CD4-positive, CD25-positive, alpha-beta regulatory T cell (primary cell): ENCODE measurements at regions not wholly inside any gene's neighbourhood (a gene's known extent, or its start where the extent isn't known, plus 50 kb on each side); places are given as distances from the start of the nearest gene placed in this dataset.
A peak's percentile ranks its signal among the peaks of the same experiment; 100 is the strongest.

ENCODE experiments used
- ATAC-seq, 2 donors: fragments of 150-1000 bp; cut with Tn5 transposase; one replicate each; pipeline ENCODE4 v1.10.0; 2021; ENCODE audit warnings: low read depth in 2 of 2, moderate number of reproducible peaks in 2 of 2, moderate library complexity in 1 of 2
- DNase-seq, 3 donors: peaks; one replicate each; pipeline versions ENCODE4 v3.0.0 to v3.0.0-alpha.2; 2012 to 2022; ENCODE audit warnings: mixed read lengths in 1 of 3
- H3K27ac ChIP-seq: one replicate; pipeline ENCODE4 v1.7.0; 2013; ENCODE audit warnings: mild to moderate bottlenecking, low read length; ENCODE audit not compliant: insufficient read depth, poor library complexity, severe bottlenecking
- H3K27me3 ChIP-seq: one replicate; pipeline ENCODE4 v1.7.0; 2013; ENCODE audit warnings: low read length; ENCODE audit not compliant: control insufficient read depth, insufficient read depth
- H3K36me3 ChIP-seq: one replicate; pipeline ENCODE4 v1.7.0; 2013; ENCODE audit warnings: mild to moderate bottlenecking, low read length, moderate library complexity; ENCODE audit not compliant: control insufficient read depth, insufficient read depth
- H3K4me1 ChIP-seq: 2 replicates; pipeline ENCODE4 v1.7.0; 2013; ENCODE audit warnings: mild to moderate bottlenecking, low read length; ENCODE audit not compliant: insufficient read depth, control insufficient read depth, poor library complexity, severe bottlenecking
- H3K4me3 ChIP-seq: one replicate; pipeline ENCODE4 v1.7.0; 2013; ENCODE audit warnings: low read depth, mild to moderate bottlenecking, low read length, moderate library complexity
- H3K9me3 ChIP-seq, 2 experiments: 1 replicate in 1 of 2; 2 replicates in 1 of 2; pipeline ENCODE4 v1.7.0; 2013; ENCODE audit warnings: low read length in 2 of 2, mild to moderate bottlenecking in 1 of 2, moderate library complexity in 1 of 2; ENCODE audit not compliant: control insufficient read depth in 2 of 2
- H3K27ac Mint-ChIP-seq, 3 donors: one replicate each; pipeline ENCODE4 v1.8.0; 2020 to 2022; ENCODE audit warnings: mild to moderate bottlenecking in 3 of 3, mixed read lengths in 3 of 3, moderate library complexity in 2 of 3
- H3K27me3 Mint-ChIP-seq: one replicate; pipeline ENCODE4 v1.8.0; 2022; ENCODE audit warnings: mild to moderate bottlenecking, mixed read lengths
- H3K36me3 Mint-ChIP-seq: one replicate; pipeline ENCODE4 v1.8.0; 2020; ENCODE audit warnings: mixed read lengths
- H3K4me1 Mint-ChIP-seq, 4 donors: one replicate each; pipeline ENCODE4 v1.8.0; 2020 to 2022; ENCODE audit warnings: mixed read lengths in 4 of 4, mild to moderate bottlenecking in 1 of 4
- H3K4me3 Mint-ChIP-seq, 4 donors: one replicate each; pipeline ENCODE4 v1.8.0; 2020 to 2022; ENCODE audit warnings: mild to moderate bottlenecking in 4 of 4, mixed read lengths in 4 of 4, moderate library complexity in 3 of 4
- H3K9me3 Mint-ChIP-seq, 7 donors: one replicate each; pipeline ENCODE4 v1.8.0; 2020 to 2022; ENCODE audit warnings: mixed read lengths in 7 of 7, mild to moderate bottlenecking in 3 of 7, moderate library complexity in 2 of 7

DNA sequence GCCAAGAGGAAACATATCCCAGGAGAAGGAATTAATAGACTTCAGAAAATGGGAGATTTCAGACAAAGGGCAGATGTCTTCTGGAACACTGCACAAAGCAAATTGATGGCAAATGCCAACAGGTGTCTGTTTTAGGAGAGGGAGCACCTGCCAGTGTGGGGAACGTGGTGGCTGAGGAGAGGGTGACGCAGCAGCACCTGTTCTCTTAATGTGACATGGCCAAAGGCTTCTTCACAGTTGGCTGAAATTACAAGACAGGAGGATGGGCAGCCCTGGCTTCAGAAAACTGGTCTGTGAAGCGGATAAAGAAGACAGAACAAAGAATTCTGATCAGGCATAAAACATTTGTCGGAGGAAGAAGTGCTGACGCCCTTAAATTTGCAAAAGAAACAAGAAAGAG, 178.7 kb upstream of the RUNX1 start:
- peak overlapping the region in 3 of 4 donors; percentile 55 to 78 (median 69) for H3K4me3 Mint-ChIP-seq
- H3K9me3 ChIP-seq = no peaks in the 10 kb centered on the region
- no peak for ATAC-seq
- peak overlapping the region; percentile 55 for H3K27ac ChIP-seq
- no peaks in the 10 kb centered on the region for H3K36me3 ChIP-seq
- H3K36me3 Mint-ChIP-seq = no peaks in the 10 kb centered on the region
- no peak for DNase-seq
- H3K4me3 ChIP-seq = peak overlapping the region; percentile 82
- peaks cover 0 to 1% (median 0%) of the 10 kb centered on the region in 7 donors for H3K9me3 Mint-ChIP-seq
- H3K4me1 Mint-ChIP-seq = peaks cover 21 to 35% (median 23%) of the 10 kb centered on the region in 4 donors
- peak overlapping the region; percentile 80 to 99 (median 86) for H3K27ac Mint-ChIP-seq
- H3K27me3 ChIP-seq = no peaks in the 10 kb centered on the region
- peaks cover under 1% of the 10 kb centered on the region for H3K27me3 Mint-ChIP-seq
- H3K4me1 ChIP-seq = peaks cover 28% of the 10 kb centered on the region

GRCh38 chr21:35226968-35227744, 178.1 kb upstream of the RUNX1 start:
- no peaks in the 10 kb centered on the region for H3K36me3 Mint-ChIP-seq
- ATAC-seq (peak; percentile 94 to 95), DNase-seq (peak; percentile 35 to 94 (median 76))
- no peaks in the 10 kb centered on the region for H3K27me3 ChIP-seq
- peaks cover 34% of the 10 kb centered on the region for H3K4me1 ChIP-seq
- H3K9me3 ChIP-seq = no peaks in the 10 kb centered on the region
- peaks cover 4% of the 10 kb centered on the region for H3K27me3 Mint-ChIP-seq
- peaks cover 27 to 41% (median 29%) of the 10 kb centered on the region in 4 donors for H3K4me1 Mint-ChIP-seq
- H3K4me3 Mint-ChIP-seq = peak overlapping the region; percentile 1 to 78 (median 62)
- peak overlapping the region; percentile 55 for H3K27ac ChIP-seq
- H3K9me3 Mint-ChIP-seq = peaks cover 0 to 1% (median 0%) of the 10 kb centered on the region in 7 donors
- H3K36me3 ChIP-seq = no peaks in the 10 kb centered on the region
- peak overlapping the region; percentile 82 for H3K4me3 ChIP-seq
- peak overlapping the region; percentile 80 to 99 (median 86) for H3K27ac Mint-ChIP-seq

DNA sequence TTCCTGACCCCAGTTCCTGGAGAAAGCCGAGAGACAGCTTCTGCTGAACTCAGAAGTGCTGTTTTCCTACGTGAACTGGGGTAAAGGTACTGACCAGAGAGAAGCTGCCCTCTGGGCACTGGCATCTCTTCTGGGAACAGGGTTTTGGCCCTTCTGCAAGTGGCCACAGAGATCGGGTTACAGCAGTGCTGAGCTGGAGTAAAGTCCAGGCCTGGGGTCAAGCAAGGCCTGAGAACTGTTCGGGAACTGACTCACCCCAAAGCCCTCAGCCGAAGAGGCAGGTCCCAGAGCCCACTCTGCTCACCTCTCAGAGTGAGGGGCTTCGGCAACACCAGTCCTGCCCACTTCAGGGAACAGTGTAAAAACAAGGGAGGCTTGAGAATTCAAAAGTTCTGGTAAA, 177.2 kb upstream of the RUNX1 start:
- Histone ChIP-seq H3K9me3 (no peaks in the 10 kb centered on the region), H3K27me3 (no peaks in the 10 kb centered on the region), H3K4me1 (peaks cover 37% of the 10 kb centered on the region), H3K36me3 (no peaks in the 10 kb centered on the region), H3K4me3 (peak overlapping the region; percentile 82), H3K27ac (peak overlapping the region; percentile 55)
- H3K27me3 Mint-ChIP-seq = peaks cover 4% of the 10 kb centered on the region
- H3K9me3 Mint-ChIP-seq = peaks cover 0 to 1% (median 0%) of the 10 kb centered on the region in 7 donors
- peak overlapping the region in 1 of 3 donors; percentile 86 for H3K27ac Mint-ChIP-seq
- H3K36me3 Mint-ChIP-seq = no peaks in the 10 kb centered on the region
- DNase-seq (no peak), ATAC-seq (no peak)
- H3K4me3 Mint-ChIP-seq = peak overlapping the region in 1 of 4 donors; percentile 55
- H3K4me1 Mint-ChIP-seq = peaks cover 31 to 47% (median 33%) of the 10 kb centered on the region in 4 donors

DNA sequence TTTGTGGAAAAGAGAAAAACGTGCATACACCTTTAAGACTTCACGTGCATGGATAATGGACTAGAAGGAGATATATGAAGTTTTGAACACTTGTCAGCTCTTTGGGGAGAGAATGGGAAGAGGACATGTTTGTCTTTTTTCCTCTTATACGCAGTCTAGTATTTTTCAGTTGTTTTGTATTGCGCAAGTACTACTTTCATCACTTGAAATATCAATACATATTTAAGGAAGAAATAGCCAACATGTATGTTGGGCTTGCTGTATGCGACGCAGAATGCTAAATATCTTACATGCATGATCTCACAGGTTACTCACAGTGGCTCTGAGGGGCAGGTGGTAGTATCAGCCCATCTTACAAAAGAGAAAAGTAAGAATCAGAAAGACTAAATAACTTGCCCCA, 176.5 kb upstream of the RUNX1 start:
- no peaks in the 10 kb centered on the region for H3K36me3 ChIP-seq
- no peak overlapping the region for H3K4me3 Mint-ChIP-seq
- peaks cover 33 to 47% (median 34%) of the 10 kb centered on the region in 4 donors for H3K4me1 Mint-ChIP-seq
- DNase-seq = no peak
- peaks cover 37% of the 10 kb centered on the region for H3K4me1 ChIP-seq
- no peak overlapping the region for H3K27ac ChIP-seq
- ATAC-seq = no peak
- peaks cover 4% of the 10 kb centered on the region for H3K27me3 Mint-ChIP-seq
- H3K27ac Mint-ChIP-seq = no peak overlapping the region
- H3K9me3 Mint-ChIP-seq = peaks cover 0 to 1% (median 0%) of the 10 kb centered on the region in 7 donors
- H3K9me3 ChIP-seq = no peaks in the 10 kb centered on the region
- no peaks in the 10 kb centered on the region for H3K27me3 ChIP-seq
- H3K4me3 ChIP-seq = no peak overlapping the region
- no peaks in the 10 kb centered on the region for H3K36me3 Mint-ChIP-seq

DNA sequence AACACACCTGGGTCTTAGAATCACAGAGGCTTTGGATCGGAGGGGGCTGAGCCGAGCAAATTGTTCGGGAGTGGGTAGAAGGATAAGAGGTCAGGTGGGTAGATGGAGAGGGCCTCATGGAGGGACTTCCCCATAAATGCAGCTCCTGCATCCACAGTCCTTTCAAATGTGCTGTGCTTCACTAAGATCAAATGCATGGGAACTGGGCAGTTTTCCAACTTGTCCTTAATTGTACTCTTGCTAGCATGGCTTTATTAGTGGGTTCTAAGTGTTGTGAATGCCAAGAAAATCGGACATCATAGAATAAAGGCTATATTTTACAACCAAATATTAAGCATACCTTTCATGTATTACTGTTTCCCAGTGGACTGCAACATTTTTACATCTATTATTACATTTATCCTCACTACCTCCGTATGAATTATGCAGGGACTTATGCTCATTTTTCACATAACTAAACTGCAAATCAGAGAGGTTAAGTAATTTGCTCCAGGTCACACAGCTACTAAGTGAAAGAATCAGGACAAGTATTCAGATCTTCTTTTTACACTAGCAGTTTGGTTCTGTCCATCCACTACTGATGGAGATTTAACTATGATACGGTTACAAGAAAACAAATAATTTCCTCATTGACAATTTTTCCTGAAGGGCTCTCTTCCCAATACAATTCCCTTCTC, 174.5 kb upstream of the RUNX1 start:
- ATAC-seq (no peak), DNase-seq (no peak)
- H3K4me1 Mint-ChIP-seq = peaks cover 33 to 47% (median 36%) of the 10 kb centered on the region in 4 donors
- no peaks in the 10 kb centered on the region for H3K36me3 Mint-ChIP-seq
- Histone ChIP-seq H3K9me3 (no peaks in the 10 kb centered on the region), H3K27ac (no peak overlapping the region), H3K27me3 (no peaks in the 10 kb centered on the region), H3K4me3 (no peak overlapping the region), H3K4me1 (peaks cover 37% of the 10 kb centered on the region), H3K36me3 (no peaks in the 10 kb centered on the region)
- H3K27me3 Mint-ChIP-seq = peaks cover 9% of the 10 kb centered on the region
- peak overlapping the region in 1 of 3 donors; percentile 43 for H3K27ac Mint-ChIP-seq
- H3K4me3 Mint-ChIP-seq = no peak overlapping the region
- peaks cover 0 to 1% (median 0%) of the 10 kb centered on the region in 7 donors for H3K9me3 Mint-ChIP-seq

DNA sequence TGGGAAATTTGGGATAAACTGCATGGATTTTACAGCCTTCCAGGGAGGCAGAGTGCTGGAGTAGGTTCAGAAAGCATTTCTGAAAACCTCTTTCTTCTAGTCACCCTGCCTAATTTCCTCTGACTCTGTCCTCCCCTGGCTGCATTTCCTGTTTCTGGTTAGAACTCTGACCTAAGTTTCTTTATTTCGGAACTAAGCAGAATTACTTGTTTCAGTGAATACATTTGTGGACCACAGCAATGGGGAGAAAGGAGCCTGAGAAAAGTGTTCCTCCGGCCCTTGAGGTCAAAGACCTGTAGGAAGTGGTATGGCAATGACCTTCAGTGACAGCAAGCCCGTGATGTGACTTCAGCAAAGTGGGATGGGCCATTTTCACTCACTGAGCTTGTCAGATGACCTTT, 173.4 kb upstream of the RUNX1 start:
- DNase-seq = peak in 1 of 3 donors; percentile 63
- peaks cover 32% of the 10 kb centered on the region for H3K4me1 ChIP-seq
- no peak overlapping the region for H3K27ac ChIP-seq
- peak in 1 of 2 donors; percentile 9 for ATAC-seq
- H3K27me3 ChIP-seq = no peaks in the 10 kb centered on the region
- no peaks in the 10 kb centered on the region for H3K36me3 Mint-ChIP-seq
- H3K9me3 ChIP-seq = no peaks in the 10 kb centered on the region
- H3K4me3 ChIP-seq = peak overlapping the region; percentile 47
- H3K4me3 Mint-ChIP-seq = peak overlapping the region in 2 of 4 donors; percentile 1
- H3K27ac Mint-ChIP-seq = peak overlapping the region in 2 of 3 donors; percentile 75 to 80
- peaks cover 0 to 1% (median 0%) of the 10 kb centered on the region in 7 donors for H3K9me3 Mint-ChIP-seq
- H3K27me3 Mint-ChIP-seq = peaks cover 9% of the 10 kb centered on the region
- H3K36me3 ChIP-seq = no peaks in the 10 kb centered on the region
- peaks cover 28 to 39% (median 33%) of the 10 kb centered on the region in 4 donors for H3K4me1 Mint-ChIP-seq

GRCh38 chr21:35222021-35222420, 172.9 kb upstream of the RUNX1 start:
- Mint-ChIP-seq H3K9me3 (peaks cover 0 to 1% (median 0%) of the 10 kb centered on the region in 7 donors), H3K27me3 (peaks cover 9% of the 10 kb centered on the region), H3K4me1 (peaks cover 22 to 34% (median 28%) of the 10 kb centered on the region in 4 donors), H3K27ac (peak overlapping the region in 2 of 3 donors; percentile 75 to 80), H3K4me3 (peak overlapping the region; percentile 0 to 4 (median 1)), H3K36me3 (no peaks in the 10 kb centered on the region)
- Histone ChIP-seq H3K4me3 (peak overlapping the region; percentile 47), H3K27ac (no peak overlapping the region), H3K4me1 (peaks cover 27% of the 10 kb centered on the region), H3K9me3 (no peaks in the 10 kb centered on the region), H3K36me3 (no peaks in the 10 kb centered on the region), H3K27me3 (no peaks in the 10 kb centered on the region)
- ATAC-seq = no peak
- DNase-seq = peak in 2 of 3 donors; percentile 15 to 16
